CD4-positive, CD25-positive, alpha-beta regulatory T cell (primary cell): ENCODE measurements at regions not wholly inside any gene's neighbourhood (a gene's known extent, or its start where the extent isn't known, plus 50 kb on each side); places are given as distances from the start of the nearest gene placed in this dataset.

Experiments
- ATAC-seq, 2 donors: fragments of 150-1000 bp; cut with Tn5 transposase; one replicate each; pipeline ENCODE4 v1.10.0; 2021; ENCODE audit warnings: low read depth in 2 of 2, moderate number of reproducible peaks in 2 of 2, moderate library complexity in 1 of 2
- DNase-seq, 3 donors: peaks; one replicate each; pipeline versions ENCODE4 v3.0.0 to v3.0.0-alpha.2; 2012 to 2022; ENCODE audit warnings: mixed read lengths in 1 of 3
- H3K27ac ChIP-seq: one replicate; pipeline ENCODE4 v1.7.0; 2013; ENCODE audit warnings: mild to moderate bottlenecking, low read length; ENCODE audit not compliant: insufficient read depth, poor library complexity, severe bottlenecking
- H3K27me3 ChIP-seq: one replicate; pipeline ENCODE4 v1.7.0; 2013; ENCODE audit warnings: low read length; ENCODE audit not compliant: control insufficient read depth, insufficient read depth
- H3K36me3 ChIP-seq: one replicate; pipeline ENCODE4 v1.7.0; 2013; ENCODE audit warnings: mild to moderate bottlenecking, low read length, moderate library complexity; ENCODE audit not compliant: control insufficient read depth, insufficient read depth
- H3K4me1 ChIP-seq: 2 replicates; pipeline ENCODE4 v1.7.0; 2013; ENCODE audit warnings: mild to moderate bottlenecking, low read length; ENCODE audit not compliant: insufficient read depth, control insufficient read depth, poor library complexity, severe bottlenecking
- H3K4me3 ChIP-seq: one replicate; pipeline ENCODE4 v1.7.0; 2013; ENCODE audit warnings: low read depth, mild to moderate bottlenecking, low read length, moderate library complexity
- H3K9me3 ChIP-seq, 2 experiments: 1 replicate in 1 of 2; 2 replicates in 1 of 2; pipeline ENCODE4 v1.7.0; 2013; ENCODE audit warnings: low read length in 2 of 2, mild to moderate bottlenecking in 1 of 2, moderate library complexity in 1 of 2; ENCODE audit not compliant: control insufficient read depth in 2 of 2
- H3K27ac Mint-ChIP-seq, 3 donors: one replicate each; pipeline ENCODE4 v1.8.0; 2020 to 2022; ENCODE audit warnings: mild to moderate bottlenecking in 3 of 3, mixed read lengths in 3 of 3, moderate library complexity in 2 of 3
- H3K27me3 Mint-ChIP-seq: one replicate; pipeline ENCODE4 v1.8.0; 2022; ENCODE audit warnings: mild to moderate bottlenecking, mixed read lengths
- H3K36me3 Mint-ChIP-seq: one replicate; pipeline ENCODE4 v1.8.0; 2020; ENCODE audit warnings: mixed read lengths
- H3K4me1 Mint-ChIP-seq, 4 donors: one replicate each; pipeline ENCODE4 v1.8.0; 2020 to 2022; ENCODE audit warnings: mixed read lengths in 4 of 4, mild to moderate bottlenecking in 1 of 4
- H3K4me3 Mint-ChIP-seq, 4 donors: one replicate each; pipeline ENCODE4 v1.8.0; 2020 to 2022; ENCODE audit warnings: mild to moderate bottlenecking in 4 of 4, mixed read lengths in 4 of 4, moderate library complexity in 3 of 4
- H3K9me3 Mint-ChIP-seq, 7 donors: one replicate each; pipeline ENCODE4 v1.8.0; 2020 to 2022; ENCODE audit warnings: mixed read lengths in 7 of 7, mild to moderate bottlenecking in 3 of 7, moderate library complexity in 2 of 7

DNA sequence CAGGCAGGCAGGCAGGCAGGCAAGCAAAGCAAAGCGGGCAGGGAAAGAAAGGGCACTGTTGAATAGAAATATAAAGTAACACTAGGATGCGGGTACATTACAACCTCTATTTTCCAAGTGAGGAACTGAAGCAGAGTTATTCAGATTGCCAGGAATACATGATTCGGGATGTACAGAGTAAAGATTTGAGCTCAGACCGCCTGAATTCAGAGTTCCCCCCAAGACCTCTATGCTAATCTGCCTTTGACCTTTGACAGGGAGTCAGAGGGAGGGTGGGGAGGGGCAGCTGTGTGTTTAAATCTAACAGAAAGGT lies 271.9 kb upstream of the SMIM31 start:
- no peak overlapping the region for H3K4me3 ChIP-seq
- Mint-ChIP-seq H3K4me3 (no peak overlapping the region), H3K27ac (no peak overlapping the region), H3K4me1 (no peaks in the 10 kb centered on the region), H3K9me3 (peaks cover 0 to 5% (median 3%) of the 10 kb centered on the region in 7 donors), H3K27me3 (no peaks in the 10 kb centered on the region), H3K36me3 (no peaks in the 10 kb centered on the region)
- H3K4me1 ChIP-seq: no peaks in the 10 kb centered on the region
- no peaks in the 10 kb centered on the region for H3K9me3 ChIP-seq
- H3K27me3 ChIP-seq: no peaks in the 10 kb centered on the region
- ATAC-seq: no peak
- H3K36me3 ChIP-seq: no peaks in the 10 kb centered on the region
- H3K27ac ChIP-seq: no peak overlapping the region
- no peak for DNase-seq

DNA sequence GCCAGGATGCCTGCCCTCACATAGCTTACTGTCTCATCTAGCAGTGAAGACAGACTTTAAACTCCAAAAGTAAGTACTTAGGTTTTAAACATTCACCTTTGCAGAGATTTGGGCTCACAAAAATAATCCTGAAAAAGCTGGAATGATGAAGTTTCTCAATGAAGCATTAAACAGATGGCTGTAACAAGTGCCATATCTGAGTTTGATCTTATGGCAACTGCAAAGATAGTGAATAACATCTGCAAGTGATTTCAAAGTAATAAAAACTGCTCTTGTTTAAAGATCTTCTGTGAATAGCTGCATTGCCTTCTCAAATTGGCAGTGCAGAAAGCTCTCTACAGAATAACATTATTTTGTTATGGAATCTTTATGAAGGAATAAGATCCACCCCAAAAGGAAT lies 271.2 kb upstream of the SMIM31 start:
- Histone ChIP-seq H3K27ac (no peak overlapping the region), H3K27me3 (no peaks in the 10 kb centered on the region), H3K36me3 (no peaks in the 10 kb centered on the region), H3K4me3 (no peak overlapping the region), H3K4me1 (no peaks in the 10 kb centered on the region), H3K9me3 (no peaks in the 10 kb centered on the region)
- Mint-ChIP-seq H3K27me3 (no peaks in the 10 kb centered on the region), H3K4me1 (no peaks in the 10 kb centered on the region), H3K4me3 (no peak overlapping the region), H3K36me3 (no peaks in the 10 kb centered on the region), H3K27ac (no peak overlapping the region), H3K9me3 (peaks cover 0 to 5% (median 3%) of the 10 kb centered on the region in 7 donors)
- DNase-seq (no peak), ATAC-seq (no peak)

DNA sequence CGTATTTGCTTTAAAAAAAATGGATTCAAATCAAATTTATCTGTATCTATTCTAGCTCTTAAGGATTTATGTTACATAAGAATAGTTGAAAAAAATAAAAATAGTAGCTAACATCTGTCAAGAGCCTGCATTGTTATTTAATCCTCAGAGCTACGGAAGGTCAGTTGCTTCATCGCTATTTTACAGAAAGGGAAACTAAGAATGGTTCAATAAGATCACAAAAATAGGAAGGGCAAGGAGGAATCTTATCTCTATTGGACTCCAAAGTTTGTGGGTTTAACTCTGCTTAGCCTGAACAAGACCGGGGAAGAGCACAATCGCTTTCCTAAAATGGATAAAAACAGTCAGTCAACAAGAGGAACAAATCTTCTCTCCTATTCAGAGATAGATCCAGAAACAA lies 270.2 kb upstream of the SMIM31 start:
- Histone ChIP-seq H3K27me3 (no peaks in the 10 kb centered on the region), H3K4me1 (no peaks in the 10 kb centered on the region), H3K27ac (no peak overlapping the region), H3K9me3 (no peaks in the 10 kb centered on the region), H3K4me3 (no peak overlapping the region), H3K36me3 (no peaks in the 10 kb centered on the region)
- Mint-ChIP-seq H3K9me3 (peaks cover 0 to 5% (median 0%) of the 10 kb centered on the region in 7 donors), H3K36me3 (no peaks in the 10 kb centered on the region), H3K4me3 (no peak overlapping the region), H3K27ac (no peak overlapping the region), H3K27me3 (no peaks in the 10 kb centered on the region), H3K4me1 (no peaks in the 10 kb centered on the region)
- DNase-seq (no peak), ATAC-seq (no peak)

DNA sequence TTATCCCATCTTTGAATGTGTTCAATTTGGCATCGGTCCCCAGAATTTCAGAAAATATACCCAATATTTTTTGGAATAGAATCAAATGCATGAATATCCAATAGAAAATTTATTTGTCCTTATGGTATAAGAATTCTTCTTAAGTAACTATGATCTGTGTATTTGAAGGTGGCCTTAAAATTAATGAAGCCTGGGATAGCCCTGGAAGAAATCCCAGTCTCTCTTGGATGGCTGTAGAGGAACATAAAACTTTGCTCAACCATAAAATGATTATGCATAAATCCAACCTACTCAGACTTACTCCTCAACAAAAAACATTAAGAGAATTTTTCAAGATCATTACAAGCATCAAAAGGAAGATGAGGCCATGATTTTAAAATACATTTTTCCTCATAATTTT lies 269.4 kb upstream of the SMIM31 start:
- H3K9me3 Mint-ChIP-seq: peaks cover 0 to 5% (median 0%) of the 10 kb centered on the region in 7 donors
- H3K4me1 Mint-ChIP-seq: no peaks in the 10 kb centered on the region
- Histone ChIP-seq H3K9me3 (no peaks in the 10 kb centered on the region), H3K27ac (no peak overlapping the region), H3K4me3 (no peak overlapping the region), H3K36me3 (no peaks in the 10 kb centered on the region), H3K27me3 (no peaks in the 10 kb centered on the region), H3K4me1 (no peaks in the 10 kb centered on the region)
- no peak for DNase-seq
- H3K27me3 Mint-ChIP-seq: no peaks in the 10 kb centered on the region
- no peak overlapping the region for H3K4me3 Mint-ChIP-seq
- H3K36me3 Mint-ChIP-seq: no peaks in the 10 kb centered on the region
- H3K27ac Mint-ChIP-seq: no peak overlapping the region
- ATAC-seq: no peak

DNA sequence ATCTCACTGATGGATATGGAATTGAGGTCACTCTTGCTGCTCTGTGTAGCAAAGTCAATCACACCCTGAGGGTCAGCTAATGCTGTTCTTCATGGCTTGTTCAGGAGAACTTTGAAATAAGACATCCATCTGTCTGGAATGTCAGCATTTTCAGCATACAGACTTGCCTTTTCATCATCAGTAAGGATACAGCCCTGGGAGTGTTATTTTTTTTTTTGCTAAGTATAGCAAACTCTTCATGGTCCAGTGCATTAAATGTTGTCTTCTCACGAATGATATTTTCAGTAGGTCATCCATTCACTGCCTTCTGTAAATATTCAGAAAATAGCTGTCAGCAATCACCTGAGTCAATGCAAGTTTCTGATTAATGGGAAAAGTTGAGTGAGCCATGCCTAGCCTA lies 268.8 kb upstream of the SMIM31 start:
- Mint-ChIP-seq H3K27ac (no peak overlapping the region), H3K9me3 (peaks cover 0 to 5% (median 0%) of the 10 kb centered on the region in 7 donors), H3K27me3 (no peaks in the 10 kb centered on the region), H3K36me3 (no peaks in the 10 kb centered on the region), H3K4me3 (no peak overlapping the region), H3K4me1 (no peaks in the 10 kb centered on the region)
- H3K4me3 ChIP-seq: no peak overlapping the region
- no peaks in the 10 kb centered on the region for H3K27me3 ChIP-seq
- DNase-seq: no peak
- no peak for ATAC-seq
- H3K4me1 ChIP-seq: no peaks in the 10 kb centered on the region
- no peaks in the 10 kb centered on the region for H3K36me3 ChIP-seq
- no peaks in the 10 kb centered on the region for H3K9me3 ChIP-seq
- no peak overlapping the region for H3K27ac ChIP-seq

DNA sequence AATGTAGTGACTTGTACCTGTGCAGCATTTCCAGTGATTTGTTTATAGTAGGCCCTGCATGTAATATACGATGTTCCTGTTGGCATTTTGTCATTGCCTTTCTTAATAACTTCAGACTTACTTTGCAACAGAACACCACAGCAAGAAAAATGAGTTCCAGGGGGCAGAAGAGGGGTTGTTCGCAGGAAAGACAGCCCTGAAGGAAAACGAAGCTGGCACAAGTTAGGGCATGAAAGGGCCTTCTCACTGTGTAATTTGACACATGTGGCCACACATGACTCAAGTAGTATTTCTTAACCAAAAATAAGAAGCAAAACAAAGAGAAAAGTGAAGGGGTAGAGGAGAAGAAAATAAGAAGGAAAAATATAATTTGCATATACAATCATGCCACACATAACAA lies 265.8 kb upstream of the SMIM31 start:
- H3K27ac Mint-ChIP-seq: no peak overlapping the region
- H3K4me1 Mint-ChIP-seq: no peaks in the 10 kb centered on the region
- ATAC-seq: no peak
- no peak for DNase-seq
- Histone ChIP-seq H3K4me1 (no peaks in the 10 kb centered on the region), H3K9me3 (no peaks in the 10 kb centered on the region), H3K27me3 (no peaks in the 10 kb centered on the region), H3K36me3 (no peaks in the 10 kb centered on the region), H3K27ac (no peak overlapping the region), H3K4me3 (no peak overlapping the region)
- H3K36me3 Mint-ChIP-seq: no peaks in the 10 kb centered on the region
- peaks cover 0 to 7% (median 0%) of the 10 kb centered on the region in 7 donors for H3K9me3 Mint-ChIP-seq
- no peaks in the 10 kb centered on the region for H3K27me3 Mint-ChIP-seq
- H3K4me3 Mint-ChIP-seq: no peak overlapping the region

DNA sequence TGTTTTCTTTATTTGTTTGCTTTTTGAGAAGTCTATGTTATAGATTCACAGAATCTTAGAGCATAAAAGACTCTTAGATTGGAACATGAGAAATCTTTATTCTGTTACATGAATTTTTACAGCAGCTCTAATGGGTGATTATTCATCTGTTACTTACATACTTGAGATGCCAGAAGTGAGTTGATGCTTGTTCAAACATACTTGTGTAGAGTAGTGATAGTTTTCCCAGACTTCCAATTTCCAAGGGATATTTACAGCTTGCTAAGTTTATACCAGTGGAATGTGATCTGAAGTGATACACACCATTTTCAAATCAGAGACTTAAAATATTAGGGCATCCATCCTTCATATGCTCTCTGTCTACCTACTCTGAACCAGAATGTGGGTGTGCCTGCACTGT lies 252.9 kb upstream of the SMIM31 start:
- Histone ChIP-seq H3K4me3 (no peak overlapping the region), H3K9me3 (no peaks in the 10 kb centered on the region), H3K27me3 (no peaks in the 10 kb centered on the region), H3K36me3 (no peaks in the 10 kb centered on the region), H3K27ac (no peak overlapping the region), H3K4me1 (no peaks in the 10 kb centered on the region)
- Mint-ChIP-seq H3K36me3 (no peaks in the 10 kb centered on the region), H3K27ac (no peak overlapping the region), H3K4me1 (no peaks in the 10 kb centered on the region), H3K9me3 (peaks cover 0 to 3% (median 0%) of the 10 kb centered on the region in 7 donors), H3K27me3 (no peaks in the 10 kb centered on the region), H3K4me3 (no peak overlapping the region)
- ATAC-seq: no peak
- DNase-seq: no peak

DNA sequence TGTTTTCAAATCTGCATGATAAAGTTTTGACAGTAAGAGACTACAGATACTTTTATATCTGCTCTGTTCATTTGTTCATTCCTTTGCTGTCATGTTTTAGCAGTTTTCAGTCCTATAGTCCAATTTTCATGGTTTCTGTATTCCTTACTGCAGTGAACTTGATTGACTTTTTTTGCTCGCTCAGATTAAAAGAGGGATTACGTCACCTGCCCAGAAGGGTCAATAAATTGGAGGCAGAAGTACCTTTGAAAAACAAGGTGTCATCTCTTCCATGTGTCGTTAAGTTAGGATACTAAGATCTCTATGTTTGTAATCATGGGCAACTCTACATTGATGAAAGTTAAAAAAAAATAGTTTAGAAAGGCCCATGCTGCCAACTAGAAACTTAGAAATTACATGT lies 250.1 kb upstream of the SMIM31 start:
- no peak for ATAC-seq
- DNase-seq: no peak
- Histone ChIP-seq H3K4me1 (no peaks in the 10 kb centered on the region), H3K27me3 (no peaks in the 10 kb centered on the region), H3K4me3 (no peak overlapping the region), H3K27ac (no peak overlapping the region), H3K36me3 (no peaks in the 10 kb centered on the region), H3K9me3 (no peaks in the 10 kb centered on the region)
- Mint-ChIP-seq H3K4me1 (no peaks in the 10 kb centered on the region), H3K36me3 (no peaks in the 10 kb centered on the region), H3K27ac (no peak overlapping the region), H3K27me3 (no peaks in the 10 kb centered on the region), H3K4me3 (no peak overlapping the region), H3K9me3 (peaks cover 0 to 3% (median 0%) of the 10 kb centered on the region in 7 donors)
